SK-N-SH treated with all-trans-retinoic acid at 6 μM for 48 hours (cell line): ENCODE measurements at regions not wholly inside any gene's neighbourhood (a gene's known extent, or its start where the extent isn't known, plus 50 kb on each side); places are given as distances from the start of the nearest gene placed in this dataset.

Experiments used
- BACH2 ChIP-seq: fragments of 250-450 bp; sonication (Bioruptor Pico); IDR thresholded peaks from 2 replicates; pipeline ENCODE4 v1.9.0; 2021; ENCODE audit warnings: mild to moderate bottlenecking, borderline replicate concordance
- GLIS3 ChIP-seq: fragments of 250-450 bp; sonication (Bioruptor Pico); IDR thresholded peaks from 2 replicates; pipeline ENCODE4 v1.5.0; 2020; ENCODE audit warnings: mild to moderate bottlenecking, moderate library complexity
- ISL1 ChIP-seq: fragments of 250-450 bp; sonication (Bioruptor Pico); IDR thresholded peaks from 2 replicates; pipeline ENCODE4 v2.1.2; 2022; ENCODE audit warnings: mild to moderate bottlenecking, moderate library complexity
- PATZ1 ChIP-seq: fragments of 250-450 bp; sonication (Bioruptor Pico); IDR thresholded peaks from 2 replicates; pipeline ENCODE4 v1.8.0; 2020; ENCODE audit warnings: mild to moderate bottlenecking, moderate library complexity, borderline replicate concordance
- SNAI2 ChIP-seq: fragments of 250-450 bp; sonication (Bioruptor Pico); IDR thresholded peaks from 2 replicates; pipeline ENCODE4 v1.5.0; 2020; ENCODE audit warnings: mild to moderate bottlenecking, moderate library complexity
- TCF4 ChIP-seq: fragments of 250-450 bp; sonication (Bioruptor Pico); IDR thresholded peaks from 2 replicates; pipeline ENCODE4 v1.8.0; 2021; ENCODE audit warnings: mild to moderate bottlenecking, moderate library complexity, borderline replicate concordance
- TSHZ2 ChIP-seq: fragments of 250-450 bp; sonication (Bioruptor Pico); IDR thresholded peaks from 2 replicates; pipeline ENCODE4 v1.5.0; 2020; ENCODE audit warnings: mild to moderate bottlenecking, moderate library complexity
- ZNF565 ChIP-seq: fragments of 450-650 bp; formaldehyde crosslinking; conservative IDR thresholded peaks from 2 replicates; pipeline ENCODE4 v1.5.0; 2020; ENCODE audit warnings: low read depth, mild to moderate bottlenecking, moderate library complexity

- TF ChIP-seq ISL1 (CRISPR knock-in tag): no peak
- no peak for TF ChIP-seq BACH2
- TF ChIP-seq TSHZ2 (CRISPR knock-in tag): no peak
- TF ChIP-seq ZNF565 (CRISPR knock-in tag): no peak
- TF ChIP-seq SNAI2: no peak
- TF ChIP-seq TCF4 (CRISPR knock-in tag): no peak
- no peak for TF ChIP-seq GLIS3 (CRISPR knock-in tag)
- TF ChIP-seq PATZ1 (CRISPR knock-in tag): no peak
Measured at GRCh38 chr10:2933071-2933470, 134.3 kb upstream of the PFKP start.
